Hepatocyte (in vitro differentiated cells): ENCODE measurements at regions not wholly inside any gene's neighbourhood (a gene's known extent, or its start where the extent isn't known, plus 50 kb on each side); places are given as distances from the start of the nearest gene placed in this dataset.

Experiments
- DNase-seq: peaks from one replicate; pipeline ENCODE4 v3.0.0-alpha.2; 2016; ENCODE audit warnings: low spot score
- H2AFZ ChIP-seq: fragments of 200-600 bp; sonication (generic); 2 replicates; pipeline ENCODE4 v1.6.0; 2016; ENCODE audit warnings: antibody characterized with exemption, mild to moderate bottlenecking
- H3K27ac ChIP-seq: fragments of 200-600 bp; sonication (generic); 2 replicates; pipeline ENCODE4 v1.5.1; 2016; ENCODE audit warnings: mild to moderate bottlenecking
- H3K27me3 ChIP-seq: fragments of 200-600 bp; sonication (generic); 2 replicates; pipeline ENCODE4 v1.6.1; 2016
- H3K36me3 ChIP-seq: fragments of 200-600 bp; sonication (generic); replicated peaks from 2 replicates; pipeline ENCODE4 v1.5.1; 2016; ENCODE audit warnings: low read depth; ENCODE audit not compliant: insufficient read depth
- H3K4me1 ChIP-seq: fragments of 200-600 bp; sonication (generic); 2 replicates; pipeline ENCODE4 v1.5.1; 2016; ENCODE audit warnings: mild to moderate bottlenecking, moderate library complexity; ENCODE audit not compliant: insufficient read depth
- H3K4me2 ChIP-seq: fragments of 200-600 bp; sonication (generic); 2 replicates; pipeline ENCODE4 v1.6.0; 2016
- H3K4me3 ChIP-seq: fragments of 200-600 bp; sonication (generic); 2 replicates; pipeline ENCODE4 v1.5.1; 2016; ENCODE audit warnings: mild to moderate bottlenecking
- H3K79me2 ChIP-seq: fragments of 200-600 bp; sonication (generic); 2 replicates; pipeline ENCODE4 v1.6.0; 2017; ENCODE audit warnings: mild to moderate bottlenecking
- H3K9me2 ChIP-seq: fragments of 200-600 bp; sonication (generic); replicated peaks from 2 replicates; pipeline ENCODE4 v1.6.0; 2017; ENCODE audit warnings: mild to moderate bottlenecking; ENCODE audit not compliant: insufficient read depth
- H3K9me3 ChIP-seq: fragments of 200-600 bp; sonication (generic); 2 replicates; pipeline ENCODE4 v1.5.1; 2016; ENCODE audit warnings: low read depth, mild to moderate bottlenecking
- H4K20me1 ChIP-seq: fragments of 200-600 bp; sonication (generic); 2 replicates; pipeline ENCODE4 v1.6.0; 2016; ENCODE audit warnings: mild to moderate bottlenecking; ENCODE audit not compliant: insufficient read depth, poor library complexity, severe bottlenecking
- EZH2 ChIP-seq: fragments of 200-600 bp; sonication (generic); IDR thresholded peaks from 2 replicates; pipeline ENCODE4 v1.6.1; 2016; ENCODE audit warnings: antibody characterized with exemption, mild to moderate bottlenecking, borderline replicate concordance
- EZH2phosphoT487 ChIP-seq: fragments of 200-600 bp; sonication (generic); IDR thresholded peaks from one replicate; pipeline ENCODE4 v1.6.1; 2018; ENCODE audit warnings: antibody characterized with exemption, mild to moderate bottlenecking, low read depth, moderate library complexity; ENCODE audit not compliant: unreplicated experiment, severe bottlenecking
- WGBS: methylation state at CpG from one replicate; pipeline ENCODE4 v1.1.6; 2016; ENCODE audit warnings: low lambda C conversion rate; ENCODE audit errors: missing lambda C conversion rate; 5-methylcytosine and 5-hydroxymethylcytosine counted together
- TF ChIP-seq, protein P1 (sequence below): fragments of 200-600 bp; sonication (generic); IDR thresholded peaks from 2 replicates; pipeline ENCODE4 v1.5.1; 2016; ENCODE audit warnings: antibody characterized with exemption, mild to moderate bottlenecking; ENCODE audit not compliant: poor library complexity

- Histone ChIP-seq H4K20me1 (no peaks in the 10 kb centered on the region), H3K27ac (no peak overlapping the region), H3K4me3 (no peak overlapping the region), H3K79me2 (no peaks in the 10 kb centered on the region), H3K4me2 (no peak overlapping the region), H2AFZ (no peak overlapping the region), H3K27me3 (no peaks in the 10 kb centered on the region), H3K9me3 (no peaks in the 10 kb centered on the region), H3K4me1 (peaks cover 10% of the 10 kb centered on the region), H3K36me3 (no peaks in the 10 kb centered on the region), H3K9me2 (no peaks in the 10 kb centered on the region)
- WGBS, result 98% methylated on average over 5 of the region's 5 CpGs
- no peak for DNase-seq
- TF ChIP-seq, protein P1, sequence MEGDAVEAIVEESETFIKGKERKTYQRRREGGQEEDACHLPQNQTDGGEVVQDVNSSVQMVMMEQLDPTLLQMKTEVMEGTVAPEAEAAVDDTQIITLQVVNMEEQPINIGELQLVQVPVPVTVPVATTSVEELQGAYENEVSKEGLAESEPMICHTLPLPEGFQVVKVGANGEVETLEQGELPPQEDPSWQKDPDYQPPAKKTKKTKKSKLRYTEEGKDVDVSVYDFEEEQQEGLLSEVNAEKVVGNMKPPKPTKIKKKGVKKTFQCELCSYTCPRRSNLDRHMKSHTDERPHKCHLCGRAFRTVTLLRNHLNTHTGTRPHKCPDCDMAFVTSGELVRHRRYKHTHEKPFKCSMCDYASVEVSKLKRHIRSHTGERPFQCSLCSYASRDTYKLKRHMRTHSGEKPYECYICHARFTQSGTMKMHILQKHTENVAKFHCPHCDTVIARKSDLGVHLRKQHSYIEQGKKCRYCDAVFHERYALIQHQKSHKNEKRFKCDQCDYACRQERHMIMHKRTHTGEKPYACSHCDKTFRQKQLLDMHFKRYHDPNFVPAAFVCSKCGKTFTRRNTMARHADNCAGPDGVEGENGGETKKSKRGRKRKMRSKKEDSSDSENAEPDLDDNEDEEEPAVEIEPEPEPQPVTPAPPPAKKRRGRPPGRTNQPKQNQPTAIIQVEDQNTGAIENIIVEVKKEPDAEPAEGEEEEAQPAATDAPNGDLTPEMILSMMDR, result no peak
- TF ChIP-seq EZH2 (no peak), EZH2phosphoT487 (no peak)
Observed at GRCh38 chr7:85627791-85628586, 441.1 kb upstream of the SEMA3D start.

GRCh38 chr7:85622059-85622458 is 435.2 kb upstream of the SEMA3D start:
- Histone ChIP-seq H2AFZ (no peak overlapping the region), H3K9me2 (no peaks in the 10 kb centered on the region), H3K4me2 (no peak overlapping the region), H3K27ac (no peak overlapping the region), H3K4me1 (no peaks in the 10 kb centered on the region), H3K79me2 (no peaks in the 10 kb centered on the region), H3K36me3 (no peaks in the 10 kb centered on the region), H4K20me1 (no peaks in the 10 kb centered on the region), H3K27me3 (no peaks in the 10 kb centered on the region), H3K9me3 (no peaks in the 10 kb centered on the region), H3K4me3 (no peak overlapping the region)
- WGBS, result 83% methylated on average over 1 of the region's 1 CpG
- no peak for DNase-seq
- TF ChIP-seq, protein P1, result no peak
- no peak for TF ChIP-seq EZH2
- TF ChIP-seq EZH2phosphoT487, result no peak

- H3K36me3 ChIP-seq, result no peaks in the 10 kb centered on the region
- H2AFZ ChIP-seq, result peak overlapping the region; percentile 8
Observed at GRCh38 chr7:85620936-85621685, 434.3 kb upstream of the SEMA3D start.

More at GRCh38 chr7:85620936-85621685, 434.3 kb upstream of the SEMA3D start:
- Histone ChIP-seq H3K79me2 (no peaks in the 10 kb centered on the region), H3K27me3 (no peaks in the 10 kb centered on the region), H3K9me2 (no peaks in the 10 kb centered on the region), H3K4me1 (no peaks in the 10 kb centered on the region), H4K20me1 (no peaks in the 10 kb centered on the region), H3K4me2 (peak overlapping the region; percentile 26), H3K27ac (no peak overlapping the region), H3K4me3 (no peak overlapping the region), H3K9me3 (no peaks in the 10 kb centered on the region)
- DNase-seq, result no peak
- TF ChIP-seq EZH2 (no peak), EZH2phosphoT487 (no peak)
- TF ChIP-seq, protein P1, result no peak
- WGBS, result 67% methylated on average over 3 of the region's 3 CpGs
